Pons (tissue), 1 donor: ENCODE measurements at regions not wholly inside any gene's neighbourhood (a gene's known extent, or its start where the extent isn't known, plus 50 kb on each side); places are given as distances from the start of the nearest gene placed in this dataset.

Source experiments
- DNase-seq: peaks from one replicate; pipeline ENCODE4 v3.0.0-alpha.2; 2016; ENCODE audit warnings: low spot score

- DNase-seq: no peak
These were observed 55.5 kb downstream of the INHBB start for GRCh38 chr2:120401275-120402066.

- DNase-seq: no peak
These were observed 56.1 kb downstream of the INHBB start for GRCh38 chr2:120402067-120402433.

GRCh38 chr2:120402508-120402907 lies 56.6 kb downstream of the INHBB start:
- no peak for DNase-seq

GRCh38 chr2:120403261-120403660 lies 57.3 kb downstream of the INHBB start:
- no peak for DNase-seq

- no peak for DNase-seq
These were observed 57.7 kb downstream of the INHBB start for GRCh38 chr2:120403676-120404075.

- no peak for DNase-seq
These were observed 58.3 kb downstream of the INHBB start for GRCh38 chr2:120404274-120404673.

- no peak for DNase-seq
These were observed 59.2 kb downstream of the INHBB start for GRCh38 chr2:120404941-120405758.

- DNase-seq: no peak
These were observed 59.8 kb downstream of the INHBB start for GRCh38 chr2:120405759-120406099.

GRCh38 chr2:120406566-120406965 lies 60.6 kb downstream of the INHBB start:
- no peak for DNase-seq

GRCh38 chr2:120410487-120410886 lies 64.6 kb downstream of the INHBB start:
- no peak for DNase-seq

GRCh38 chr2:120415060-120415459 lies 69.1 kb downstream of the INHBB start:
- DNase-seq: no peak

GRCh38 chr2:120415728-120416509 lies 70.0 kb downstream of the INHBB start:
- no peak for DNase-seq

GRCh38 chr2:120418174-120418787 lies 72.3 kb downstream of the INHBB start:
- DNase-seq: no peak

GRCh38 chr2:120419073-120419472 lies 73.1 kb downstream of the INHBB start:
- no peak for DNase-seq

GRCh38 chr2:120419955-120420354 lies 74.0 kb downstream of the INHBB start:
- DNase-seq: no peak

GRCh38 chr2:120421126-120421829 lies 75.3 kb downstream of the INHBB start:
- DNase-seq: no peak

GRCh38 chr2:120421830-120422175 lies 75.9 kb downstream of the INHBB start:
- DNase-seq: no peak

GRCh38 chr2:120422465-120423160 lies 76.7 kb downstream of the INHBB start:
- no peak for DNase-seq

GRCh38 chr2:120423167-120423943 lies 77.4 kb downstream of the INHBB start:
- DNase-seq: no peak

GRCh38 chr2:120424274-120424796 lies 78.4 kb downstream of the INHBB start:
- no peak for DNase-seq
